Bronchial epithelial cell (primary cell): ENCODE measurements at regions not wholly inside any gene's neighbourhood (a gene's known extent, or its start where the extent isn't known, plus 50 kb on each side); places are given as distances from the start of the nearest gene placed in this dataset.

Experiments
- DNase-seq: peaks from one replicate; pipeline ENCODE4 v3.0.0-alpha.2; 2010; ENCODE audit warnings: low read depth
- FAIRE-seq: peaks from 2 replicates; lab custom pipeline; 2011; peaks lifted over from hg19 to GRCh38; lab: Jason Lieb, UNC
- H3K27me3 ChIP-seq: 2 replicates; pipeline ENCODE4 v1.5.1; 2011; ENCODE audit warnings: low read length; ENCODE audit not compliant: control insufficient read depth, insufficient read depth
- H3K36me3 ChIP-seq: 2 replicates; pipeline ENCODE4 v1.5.1; 2011; ENCODE audit warnings: low read length; ENCODE audit not compliant: control insufficient read depth, insufficient read depth
- H3K4me3 ChIP-seq: 2 replicates; pipeline ENCODE4 v1.5.1; 2011; ENCODE audit warnings: mild to moderate bottlenecking, low read depth, low read length, control low read depth
- CTCF ChIP-seq: IDR thresholded peaks from 2 replicates; pipeline ENCODE4 v1.5.1; 2011; ENCODE audit warnings: mild to moderate bottlenecking, moderate library complexity, low read length, control low read depth, inconsistent platforms; ENCODE audit not compliant: insufficient read depth, severe bottlenecking

- FAIRE-seq (no peak), DNase-seq (no peak)
- H3K4me3 ChIP-seq, result no peak overlapping the region
- peaks cover 13% of the 10 kb centered on the region for H3K27me3 ChIP-seq
- no peaks in the 10 kb centered on the region for H3K36me3 ChIP-seq
- TF ChIP-seq CTCF, result no peak
Measured at GRCh38 chr11:10388101-10388500, 67.0 kb upstream of the AMPD3 start.

GRCh38 chr11:10388574-10388973 is 66.5 kb upstream of the AMPD3 start:
- no peak for TF ChIP-seq CTCF
- H3K27me3 ChIP-seq, result peaks cover 13% of the 10 kb centered on the region
- no peak overlapping the region for H3K4me3 ChIP-seq
- no peaks in the 10 kb centered on the region for H3K36me3 ChIP-seq
- DNase-seq (no peak), FAIRE-seq (no peak)

- no peak for TF ChIP-seq CTCF
- H3K27me3 ChIP-seq, result peaks cover 13% of the 10 kb centered on the region
- H3K36me3 ChIP-seq, result no peaks in the 10 kb centered on the region
- FAIRE-seq (no peak), DNase-seq (no peak)
- no peak overlapping the region for H3K4me3 ChIP-seq
Measured at GRCh38 chr11:10390375-10390774, 64.7 kb upstream of the AMPD3 start.

- Histone ChIP-seq H3K27me3 (peaks cover 8% of the 10 kb centered on the region), H3K4me3 (no peak overlapping the region), H3K36me3 (no peaks in the 10 kb centered on the region)
- no peak for DNase-seq
- FAIRE-seq, result no peak
- no peak for TF ChIP-seq CTCF
Measured at GRCh38 chr11:10392095-10393079, 62.7 kb upstream of the AMPD3 start.

GRCh38 chr11:10394229-10395101 is 60.6 kb upstream of the AMPD3 start:
- DNase-seq (peak; percentile 71), FAIRE-seq (peak; percentile 7)
- no peak for TF ChIP-seq CTCF
- Histone ChIP-seq H3K36me3 (no peaks in the 10 kb centered on the region), H3K4me3 (no peak overlapping the region), H3K27me3 (peaks cover 2% of the 10 kb centered on the region)
